MM.1S (cell line): ENCODE measurements at regions not wholly inside any gene's neighbourhood (a gene's known extent, or its start where the extent isn't known, plus 50 kb on each side); places are given as distances from the start of the nearest gene placed in this dataset.

Experiments
- DNase-seq: peaks from one replicate; pipeline ENCODE4 v3.0.0-alpha.2; 2015
- H2AFZ ChIP-seq: fragments of 300-600 bp; sonication (generic); 2 replicates; pipeline ENCODE4 v1.6.0; 2016; ENCODE audit warnings: antibody characterized with exemption, low read length
- H3F3A ChIP-seq: fragments of 300-600 bp; sonication (generic); 2 replicates; pipeline ENCODE4 v1.6.1; 2016; ENCODE audit warnings: mild to moderate bottlenecking, antibody characterized with exemption, low read length, moderate library complexity, mixed read lengths; ENCODE audit not compliant: insufficient read depth
- H3K27ac ChIP-seq: fragments of 300-600 bp; sonication (generic); 2 replicates; pipeline ENCODE4 v1.5.1; 2016; ENCODE audit warnings: mild to moderate bottlenecking, low read length
- H3K27me3 ChIP-seq: fragments of 300-600 bp; sonication (generic); replicated peaks from 2 replicates; pipeline ENCODE4 v1.6.0; 2016; ENCODE audit warnings: low read length; ENCODE audit not compliant: insufficient read depth
- H3K36me3 ChIP-seq: fragments of 300-600 bp; sonication (generic); replicated peaks from 2 replicates; pipeline ENCODE4 v1.6.1; 2016; ENCODE audit warnings: mild to moderate bottlenecking, low read length, mixed read lengths; ENCODE audit not compliant: insufficient read depth
- H3K4me1 ChIP-seq: fragments of 300-600 bp; sonication (generic); 2 replicates; pipeline ENCODE4 v1.6.1; 2016; ENCODE audit warnings: low read length, mixed read lengths
- H3K4me2 ChIP-seq: fragments of 300-600 bp; sonication (generic); 2 replicates; pipeline ENCODE4 v1.6.0; 2016; ENCODE audit warnings: low read depth, low read length
- H3K4me3 ChIP-seq: fragments of 300-600 bp; sonication (generic); 2 replicates; pipeline ENCODE4 v1.5.1; 2016; ENCODE audit warnings: low read length, mixed read lengths
- H3K79me2 ChIP-seq: fragments of 300-600 bp; sonication (generic); 2 replicates; pipeline ENCODE4 v1.6.1; 2016; ENCODE audit warnings: mixed run types, low read length, mixed read lengths
- H3K9ac ChIP-seq: fragments of 300-600 bp; sonication (generic); 2 replicates; pipeline ENCODE4 v1.6.1; 2016; ENCODE audit warnings: low read length, mixed read lengths
- H3K9me2 ChIP-seq: fragments of 300-600 bp; sonication (generic); replicated peaks from 2 replicates; pipeline ENCODE4 v1.6.1; 2016; ENCODE audit warnings: mild to moderate bottlenecking, low read length, mixed read lengths; ENCODE audit not compliant: insufficient read depth
- H3K9me3 ChIP-seq: fragments of 300-600 bp; sonication (generic); replicated peaks from 2 replicates; pipeline ENCODE4 v1.6.1; 2016; ENCODE audit warnings: mild to moderate bottlenecking, low read length, mixed read lengths; ENCODE audit not compliant: insufficient read depth
- H4K20me1 ChIP-seq: fragments of 300-600 bp; sonication (generic); 2 replicates; pipeline ENCODE4 v1.6.1; 2016; ENCODE audit warnings: mild to moderate bottlenecking, low read length, moderate library complexity, mixed read lengths; ENCODE audit not compliant: insufficient read depth
- EZH2 ChIP-seq: fragments of 300-600 bp; sonication (generic); optimal IDR thresholded peaks from 2 replicates; pipeline ENCODE3; 2017; ENCODE audit warnings: low read depth, mild to moderate bottlenecking, antibody characterized with exemption, low read length, mixed read lengths
- EZH2phosphoT487 ChIP-seq: fragments of 300-600 bp; sonication (generic); IDR thresholded peaks from 2 replicates; pipeline ENCODE4 v1.6.1; 2018; ENCODE audit warnings: antibody characterized with exemption, low read length
- TF ChIP-seq, protein P1 (sequence below): fragments of 300-600 bp; sonication (generic); IDR thresholded peaks from 2 replicates; pipeline ENCODE4 v1.5.1; 2016; ENCODE audit warnings: antibody characterized with exemption, low read length, mixed read lengths

DNA sequence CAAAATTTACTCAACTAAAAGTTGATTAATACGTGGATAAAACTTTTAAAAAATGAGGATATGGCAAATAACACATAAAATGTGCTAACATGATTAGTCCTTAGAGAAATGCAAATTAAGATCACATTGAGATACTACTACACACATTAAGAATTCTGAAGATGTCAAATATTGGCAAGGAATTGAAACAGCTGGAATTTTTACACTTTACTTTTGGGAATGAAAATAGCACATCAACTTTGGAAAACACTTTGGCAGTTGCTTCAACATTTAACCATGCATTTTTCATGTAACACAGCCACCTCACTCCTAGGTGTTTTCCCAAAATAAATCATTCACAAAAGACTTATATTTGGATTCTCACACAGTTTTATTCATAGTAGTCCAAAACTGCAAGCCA is 687.9 kb upstream of the SETBP1 start:
- H3K9ac ChIP-seq, result no peak overlapping the region
- no peaks in the 10 kb centered on the region for H3K9me3 ChIP-seq
- no peak overlapping the region for H3K4me2 ChIP-seq
- H3K9me2 ChIP-seq, result no peaks in the 10 kb centered on the region
- TF ChIP-seq EZH2phosphoT487 (no peak), EZH2 (no peak)
- TF ChIP-seq, protein P1, sequence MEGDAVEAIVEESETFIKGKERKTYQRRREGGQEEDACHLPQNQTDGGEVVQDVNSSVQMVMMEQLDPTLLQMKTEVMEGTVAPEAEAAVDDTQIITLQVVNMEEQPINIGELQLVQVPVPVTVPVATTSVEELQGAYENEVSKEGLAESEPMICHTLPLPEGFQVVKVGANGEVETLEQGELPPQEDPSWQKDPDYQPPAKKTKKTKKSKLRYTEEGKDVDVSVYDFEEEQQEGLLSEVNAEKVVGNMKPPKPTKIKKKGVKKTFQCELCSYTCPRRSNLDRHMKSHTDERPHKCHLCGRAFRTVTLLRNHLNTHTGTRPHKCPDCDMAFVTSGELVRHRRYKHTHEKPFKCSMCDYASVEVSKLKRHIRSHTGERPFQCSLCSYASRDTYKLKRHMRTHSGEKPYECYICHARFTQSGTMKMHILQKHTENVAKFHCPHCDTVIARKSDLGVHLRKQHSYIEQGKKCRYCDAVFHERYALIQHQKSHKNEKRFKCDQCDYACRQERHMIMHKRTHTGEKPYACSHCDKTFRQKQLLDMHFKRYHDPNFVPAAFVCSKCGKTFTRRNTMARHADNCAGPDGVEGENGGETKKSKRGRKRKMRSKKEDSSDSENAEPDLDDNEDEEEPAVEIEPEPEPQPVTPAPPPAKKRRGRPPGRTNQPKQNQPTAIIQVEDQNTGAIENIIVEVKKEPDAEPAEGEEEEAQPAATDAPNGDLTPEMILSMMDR, result no peak
- no peaks in the 10 kb centered on the region for H3K79me2 ChIP-seq
- no peak for DNase-seq
- no peak overlapping the region for H3K4me3 ChIP-seq
- H4K20me1 ChIP-seq, result no peaks in the 10 kb centered on the region
- no peaks in the 10 kb centered on the region for H3K27me3 ChIP-seq
- H2AFZ ChIP-seq, result no peak overlapping the region
- no peak overlapping the region for H3K27ac ChIP-seq
- no peaks in the 10 kb centered on the region for H3K36me3 ChIP-seq
- no peaks in the 10 kb centered on the region for H3K4me1 ChIP-seq
- H3F3A ChIP-seq, result no peaks in the 10 kb centered on the region

DNA sequence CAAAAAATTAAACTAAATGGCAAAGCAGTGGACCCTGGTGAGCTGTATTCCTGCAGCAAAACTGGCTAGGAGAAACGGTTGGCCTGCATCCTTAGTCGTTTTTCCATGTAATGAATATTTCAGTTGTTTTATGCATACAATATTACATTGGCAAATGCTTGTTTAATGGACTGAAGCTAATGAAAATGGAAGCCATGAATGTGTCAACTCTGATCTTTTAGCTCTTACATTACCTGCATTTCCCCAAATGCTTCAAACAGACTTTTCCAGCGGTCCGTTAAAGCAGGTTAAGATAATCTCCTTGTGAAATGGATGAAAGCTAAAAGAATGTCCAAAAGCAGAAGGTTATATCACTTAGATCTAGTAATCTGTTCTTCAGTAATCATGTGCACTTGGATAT is 686.3 kb upstream of the SETBP1 start:
- no peaks in the 10 kb centered on the region for H3F3A ChIP-seq
- no peak for TF ChIP-seq EZH2phosphoT487
- TF ChIP-seq, protein P1, result no peak
- no peak for TF ChIP-seq EZH2
- no peak overlapping the region for H3K4me2 ChIP-seq
- H4K20me1 ChIP-seq, result no peaks in the 10 kb centered on the region
- no peak overlapping the region for H3K9ac ChIP-seq
- no peak overlapping the region for H2AFZ ChIP-seq
- H3K36me3 ChIP-seq, result no peaks in the 10 kb centered on the region
- no peak overlapping the region for H3K27ac ChIP-seq
- no peaks in the 10 kb centered on the region for H3K79me2 ChIP-seq
- no peak overlapping the region for H3K4me3 ChIP-seq
- DNase-seq, result no peak
- H3K4me1 ChIP-seq, result no peaks in the 10 kb centered on the region
- H3K9me3 ChIP-seq, result no peaks in the 10 kb centered on the region
- H3K27me3 ChIP-seq, result no peaks in the 10 kb centered on the region
- no peaks in the 10 kb centered on the region for H3K9me2 ChIP-seq

DNA sequence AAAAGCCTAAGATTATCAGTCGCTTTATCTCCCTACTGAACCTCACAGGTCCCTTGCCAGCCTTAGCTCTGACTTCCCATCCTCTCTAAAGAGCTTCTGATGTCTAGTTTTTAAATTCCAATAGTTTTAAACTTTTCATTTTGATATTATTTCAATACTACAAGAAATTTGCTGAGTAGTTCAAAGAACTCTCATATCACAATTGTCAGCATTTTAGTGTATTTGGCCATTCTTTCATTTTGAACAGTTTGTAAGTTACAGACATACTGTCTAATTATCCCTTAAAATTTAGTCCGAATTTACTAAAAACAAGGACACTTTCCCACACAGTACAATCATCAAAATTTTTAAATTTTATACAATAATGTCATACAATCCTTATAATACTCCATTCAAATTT is 666.8 kb upstream of the SETBP1 start:
- H3K4me1 ChIP-seq, result no peaks in the 10 kb centered on the region
- TF ChIP-seq, protein P1, result no peak
- TF ChIP-seq EZH2phosphoT487 (no peak), EZH2 (no peak)
- H2AFZ ChIP-seq, result no peak overlapping the region
- no peaks in the 10 kb centered on the region for H3K9me3 ChIP-seq
- no peaks in the 10 kb centered on the region for H3K27me3 ChIP-seq
- no peaks in the 10 kb centered on the region for H3K79me2 ChIP-seq
- no peak for DNase-seq
- no peak overlapping the region for H3K27ac ChIP-seq
- H3F3A ChIP-seq, result no peaks in the 10 kb centered on the region
- no peak overlapping the region for H3K9ac ChIP-seq
- no peak overlapping the region for H3K4me3 ChIP-seq
- H3K9me2 ChIP-seq, result no peaks in the 10 kb centered on the region
- no peak overlapping the region for H3K4me2 ChIP-seq
- no peaks in the 10 kb centered on the region for H3K36me3 ChIP-seq
- no peaks in the 10 kb centered on the region for H4K20me1 ChIP-seq

DNA sequence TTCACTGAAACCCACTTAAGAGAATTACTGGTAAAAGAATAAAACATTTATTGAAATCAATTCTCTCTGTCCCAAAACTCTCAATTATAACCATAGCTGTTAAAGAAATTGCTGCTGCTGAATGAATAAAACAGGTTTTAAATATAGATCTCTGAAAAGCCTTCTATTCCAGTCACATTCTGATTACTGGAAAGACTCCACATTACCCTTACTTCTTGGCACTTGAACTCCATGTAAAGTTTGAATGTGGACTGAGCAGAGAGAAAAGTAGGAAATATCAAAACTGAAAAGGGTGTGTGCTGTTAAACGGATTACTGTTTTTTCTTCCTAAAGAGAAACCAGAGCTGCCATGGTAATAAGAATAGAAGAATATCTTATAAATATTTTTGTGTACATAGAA is 655.3 kb upstream of the SETBP1 start:
- Histone ChIP-seq H3K4me2 (no peak overlapping the region), H3K27me3 (no peaks in the 10 kb centered on the region), H2AFZ (no peak overlapping the region), H3K79me2 (no peaks in the 10 kb centered on the region), H3K9ac (no peak overlapping the region), H4K20me1 (no peaks in the 10 kb centered on the region), H3K9me2 (no peaks in the 10 kb centered on the region), H3K27ac (no peak overlapping the region), H3K36me3 (no peaks in the 10 kb centered on the region), H3F3A (no peaks in the 10 kb centered on the region), H3K9me3 (no peaks in the 10 kb centered on the region), H3K4me3 (no peak overlapping the region), H3K4me1 (no peaks in the 10 kb centered on the region)
- TF ChIP-seq EZH2phosphoT487 (no peak), EZH2 (no peak)
- TF ChIP-seq, protein P1, result no peak
- DNase-seq, result no peak
